GM23338 (cell line): ENCODE measurements at regions not wholly inside any gene's neighbourhood (a gene's known extent, or its start where the extent isn't known, plus 50 kb on each side); places are given as distances from the start of the nearest gene placed in this dataset.

Experiments
- CREB1 ChIP-seq: fragments of 250-450 bp; sonication (Bioruptor Pico); IDR thresholded peaks from 2 replicates; pipeline ENCODE4 v1.5.0; 2020; ENCODE audit warnings: low read depth, mild to moderate bottlenecking, moderate library complexity
- EZH2 ChIP-seq: fragments of 200-600 bp; sonication (generic); IDR thresholded peaks from one replicate; pipeline ENCODE4 v1.8.0; 2017; ENCODE audit warnings: antibody characterized with exemption, mild to moderate bottlenecking, low read depth; ENCODE audit not compliant: unreplicated experiment
- EZH2phosphoT487 ChIP-seq: fragments of 200-600 bp; sonication (generic); IDR thresholded peaks from one replicate; pipeline ENCODE4 v1.8.1; 2018; ENCODE audit warnings: antibody characterized with exemption; ENCODE audit not compliant: unreplicated experiment
- JUNB ChIP-seq: IDR thresholded peaks from one replicate; pipeline ENCODE4 v1.6.1; 2016; ENCODE audit warnings: antibody characterized with exemption; ENCODE audit not compliant: unreplicated experiment
- NANOG ChIP-seq: IDR thresholded peaks from 2 replicates; pipeline ENCODE4 v1.6.1; 2016; ENCODE audit warnings: antibody characterized with exemption, borderline replicate concordance
- POLR2AphosphoS5 ChIP-seq: IDR thresholded peaks from 2 replicates; pipeline ENCODE4 v1.6.1; 2016; ENCODE audit warnings: antibody characterized with exemption, low read depth
- STAT1 ChIP-seq: IDR thresholded peaks from one replicate; pipeline ENCODE4 v1.6.1; 2016; ENCODE audit warnings: antibody characterized with exemption; ENCODE audit not compliant: unreplicated experiment
- ZNF114 ChIP-seq: fragments of 250-450 bp; sonication (Bioruptor Pico); IDR thresholded peaks from 2 replicates; pipeline ENCODE4 v1.5.0; 2020; ENCODE audit warnings: mild to moderate bottlenecking, moderate library complexity
- ZNF331 ChIP-seq: fragments of 250-450 bp; sonication (Bioruptor Pico); IDR thresholded peaks from 2 replicates; pipeline ENCODE4 v1.5.0; 2020; ENCODE audit warnings: low read depth, mild to moderate bottlenecking, moderate library complexity
- TF ChIP-seq, protein P1 (sequence below), 2 experiments: fragments of 200-600 bp in 1 of 2; sonication (generic) in 1 of 2; conservative IDR thresholded peaks; 2 replicates each; pipeline versions ENCODE4 v1.5.1 to v1.6.1; 2016 to 2017; ENCODE audit warnings: antibody characterized with exemption in 2 of 2, low read depth in 2 of 2, mild to moderate bottlenecking in 2 of 2, moderate library complexity in 1 of 2
- TF ChIP-seq, protein P2 (sequence below): IDR thresholded peaks from one replicate; pipeline ENCODE4 v1.6.1; 2018; ENCODE audit warnings: antibody characterized with exemption; ENCODE audit not compliant: unreplicated experiment
- TF ChIP-seq, protein P3 (sequence below): IDR thresholded peaks from 2 replicates; pipeline ENCODE4 v1.6.1; 2016; ENCODE audit warnings: antibody characterized with exemption

DNA sequence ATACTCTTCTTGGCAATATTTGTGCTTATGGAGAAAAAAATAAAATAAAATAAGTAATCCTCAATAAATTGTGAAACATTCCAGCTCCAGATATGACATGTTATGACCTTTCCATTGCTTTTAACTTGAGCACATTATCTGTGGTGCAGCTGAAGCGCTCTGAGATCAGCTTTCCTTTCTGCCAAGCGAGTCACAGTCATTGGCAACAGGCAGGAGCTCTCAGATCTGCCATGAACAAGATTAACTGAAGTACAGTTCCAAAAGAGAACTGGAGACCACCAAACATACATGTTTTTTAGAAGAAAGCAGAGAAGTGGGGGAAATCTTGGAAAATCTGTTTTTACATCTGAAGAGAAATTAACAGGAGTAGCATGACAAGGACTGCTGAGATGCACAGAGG is 89.2 kb upstream of the DSCAM start:
- TF ChIP-seq, protein P1, sequence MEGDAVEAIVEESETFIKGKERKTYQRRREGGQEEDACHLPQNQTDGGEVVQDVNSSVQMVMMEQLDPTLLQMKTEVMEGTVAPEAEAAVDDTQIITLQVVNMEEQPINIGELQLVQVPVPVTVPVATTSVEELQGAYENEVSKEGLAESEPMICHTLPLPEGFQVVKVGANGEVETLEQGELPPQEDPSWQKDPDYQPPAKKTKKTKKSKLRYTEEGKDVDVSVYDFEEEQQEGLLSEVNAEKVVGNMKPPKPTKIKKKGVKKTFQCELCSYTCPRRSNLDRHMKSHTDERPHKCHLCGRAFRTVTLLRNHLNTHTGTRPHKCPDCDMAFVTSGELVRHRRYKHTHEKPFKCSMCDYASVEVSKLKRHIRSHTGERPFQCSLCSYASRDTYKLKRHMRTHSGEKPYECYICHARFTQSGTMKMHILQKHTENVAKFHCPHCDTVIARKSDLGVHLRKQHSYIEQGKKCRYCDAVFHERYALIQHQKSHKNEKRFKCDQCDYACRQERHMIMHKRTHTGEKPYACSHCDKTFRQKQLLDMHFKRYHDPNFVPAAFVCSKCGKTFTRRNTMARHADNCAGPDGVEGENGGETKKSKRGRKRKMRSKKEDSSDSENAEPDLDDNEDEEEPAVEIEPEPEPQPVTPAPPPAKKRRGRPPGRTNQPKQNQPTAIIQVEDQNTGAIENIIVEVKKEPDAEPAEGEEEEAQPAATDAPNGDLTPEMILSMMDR (conservative IDR thresholded peaks at IDR 0.05; ENCODE audit: low read depth in 2 of 2) = no peak
- TF ChIP-seq, protein P2, sequence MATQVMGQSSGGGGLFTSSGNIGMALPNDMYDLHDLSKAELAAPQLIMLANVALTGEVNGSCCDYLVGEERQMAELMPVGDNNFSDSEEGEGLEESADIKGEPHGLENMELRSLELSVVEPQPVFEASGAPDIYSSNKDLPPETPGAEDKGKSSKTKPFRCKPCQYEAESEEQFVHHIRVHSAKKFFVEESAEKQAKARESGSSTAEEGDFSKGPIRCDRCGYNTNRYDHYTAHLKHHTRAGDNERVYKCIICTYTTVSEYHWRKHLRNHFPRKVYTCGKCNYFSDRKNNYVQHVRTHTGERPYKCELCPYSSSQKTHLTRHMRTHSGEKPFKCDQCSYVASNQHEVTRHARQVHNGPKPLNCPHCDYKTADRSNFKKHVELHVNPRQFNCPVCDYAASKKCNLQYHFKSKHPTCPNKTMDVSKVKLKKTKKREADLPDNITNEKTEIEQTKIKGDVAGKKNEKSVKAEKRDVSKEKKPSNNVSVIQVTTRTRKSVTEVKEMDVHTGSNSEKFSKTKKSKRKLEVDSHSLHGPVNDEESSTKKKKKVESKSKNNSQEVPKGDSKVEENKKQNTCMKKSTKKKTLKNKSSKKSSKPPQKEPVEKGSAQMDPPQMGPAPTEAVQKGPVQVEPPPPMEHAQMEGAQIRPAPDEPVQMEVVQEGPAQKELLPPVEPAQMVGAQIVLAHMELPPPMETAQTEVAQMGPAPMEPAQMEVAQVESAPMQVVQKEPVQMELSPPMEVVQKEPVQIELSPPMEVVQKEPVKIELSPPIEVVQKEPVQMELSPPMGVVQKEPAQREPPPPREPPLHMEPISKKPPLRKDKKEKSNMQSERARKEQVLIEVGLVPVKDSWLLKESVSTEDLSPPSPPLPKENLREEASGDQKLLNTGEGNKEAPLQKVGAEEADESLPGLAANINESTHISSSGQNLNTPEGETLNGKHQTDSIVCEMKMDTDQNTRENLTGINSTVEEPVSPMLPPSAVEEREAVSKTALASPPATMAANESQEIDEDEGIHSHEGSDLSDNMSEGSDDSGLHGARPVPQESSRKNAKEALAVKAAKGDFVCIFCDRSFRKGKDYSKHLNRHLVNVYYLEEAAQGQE = no peak
- TF ChIP-seq JUNB = no peak
- no peak for TF ChIP-seq STAT1
- TF ChIP-seq EZH2 = no peak
- TF ChIP-seq POLR2AphosphoS5 = no peak
- no peak for TF ChIP-seq EZH2phosphoT487
- no peak for TF ChIP-seq NANOG
- TF ChIP-seq CREB1 (CRISPR knock-in tag) = no peak
- TF ChIP-seq, protein P3, sequence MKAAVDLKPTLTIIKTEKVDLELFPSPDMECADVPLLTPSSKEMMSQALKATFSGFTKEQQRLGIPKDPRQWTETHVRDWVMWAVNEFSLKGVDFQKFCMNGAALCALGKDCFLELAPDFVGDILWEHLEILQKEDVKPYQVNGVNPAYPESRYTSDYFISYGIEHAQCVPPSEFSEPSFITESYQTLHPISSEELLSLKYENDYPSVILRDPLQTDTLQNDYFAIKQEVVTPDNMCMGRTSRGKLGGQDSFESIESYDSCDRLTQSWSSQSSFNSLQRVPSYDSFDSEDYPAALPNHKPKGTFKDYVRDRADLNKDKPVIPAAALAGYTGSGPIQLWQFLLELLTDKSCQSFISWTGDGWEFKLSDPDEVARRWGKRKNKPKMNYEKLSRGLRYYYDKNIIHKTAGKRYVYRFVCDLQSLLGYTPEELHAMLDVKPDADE = no peak
- TF ChIP-seq ZNF331 = no peak
- no peak for TF ChIP-seq ZNF114 (CRISPR knock-in tag)
